Sciatic nerve (tissue), 2 donors: ENCODE measurements at regions not wholly inside any gene's neighbourhood (a gene's known extent, or its start where the extent isn't known, plus 50 kb on each side); places are given as distances from the start of the nearest gene placed in this dataset.
"Not testable (repeated sequence)": the region's sequence is repeated elsewhere in the genome, so short reads cannot be mapped to it uniquely, and the experiment has no call there.

Source experiments
- ATAC-seq: fragments of 200-7000 bp; cut with Tn5 transposase; one replicate; pipeline ENCODE4 v1.9.1; 2020; ENCODE audit warnings: mild to moderate bottlenecking, moderate library complexity
- DNase-seq: peaks from one replicate; pipeline ENCODE4 v3.0.0-alpha.2; 2020; ENCODE audit warnings: low spot score
- intact Hi-C: fragments of 100-400 bp; cut with DNase I; formaldehyde crosslinking; loops from one replicate; pipeline ENCODE4 v1.14.2; 2022
- donor health status: DM: no; HTN: no; CAD: no.
- donor health status: DM: no; HTN: no; CAD: no.

GRCh38 chr10:33837736-33838135 is 503.3 kb upstream of the NRP1 start:
- no peak for DNase-seq
- no peak for ATAC-seq
- intact Hi-C loops, result loop anchor here (5.0 kb wide), 1 partner anchor 655 kb away; no protein-coding TSS in a partner anchor

GRCh38 chr10:33835556-33835955 is 501.1 kb upstream of the NRP1 start:
- intact Hi-C loops, result loop anchor here (5.0 kb wide), 1 partner anchor 653 kb away; no protein-coding TSS in a partner anchor
- ATAC-seq, result no peak
- no peak for DNase-seq

- no peak for ATAC-seq
Observed at GRCh38 chr10:33833566-33833965, 499.1 kb upstream of the NRP1 start.

GRCh38 chr10:33832124-33832787 is 497.8 kb upstream of the NRP1 start:
- DNase-seq, result no peak
- intact Hi-C loops, result no loop called here
- ATAC-seq, result peak; percentile 82

More at GRCh38 chr10:33833566-33833965, 499.1 kb upstream of the NRP1 start:
- intact Hi-C loops, result no loop called here
- no peak for DNase-seq

- ATAC-seq (no peak), DNase-seq (no peak)
- intact Hi-C loops, result no loop called here
Observed at GRCh38 chr10:33831591-33831990, 497.1 kb upstream of the NRP1 start.

- intact Hi-C loops, ATAC-seq, DNase-seq: not testable (repeated sequence)
Observed at GRCh38 chr10:33829899-33830298, 495.4 kb upstream of the NRP1 start.

GRCh38 chr10:33828592-33828991 is 494.1 kb upstream of the NRP1 start:
- no peak for ATAC-seq
- DNase-seq, result no peak
- intact Hi-C loops, result no loop called here

GRCh38 chr10:33826186-33826585 is 491.7 kb upstream of the NRP1 start:
- intact Hi-C loops, result no loop called here
- no peak for DNase-seq
- no peak for ATAC-seq

- intact Hi-C loops, result no loop called here
- no peak for ATAC-seq
- no peak for DNase-seq
Observed at GRCh38 chr10:33822774-33823173, 488.3 kb upstream of the NRP1 start.

- DNase-seq, result no peak
- no peak for ATAC-seq
- intact Hi-C loops, result no loop called here
Observed at GRCh38 chr10:33820531-33820930, 486.1 kb upstream of the NRP1 start.

- ATAC-seq (no peak), DNase-seq (no peak)
- intact Hi-C loops, result no loop called here
Observed at GRCh38 chr10:33819206-33819605, 484.7 kb upstream of the NRP1 start.

- no peak for ATAC-seq
- DNase-seq, result no peak
- intact Hi-C loops, result no loop called here
Observed at GRCh38 chr10:33818343-33818742, 483.9 kb upstream of the NRP1 start.

- no peak for ATAC-seq
- intact Hi-C loops, result no loop called here
- no peak for DNase-seq
Observed at GRCh38 chr10:33817605-33818004, 483.1 kb upstream of the NRP1 start.

- DNase-seq (no peak), ATAC-seq (no peak)
- intact Hi-C loops, result no loop called here
Observed at GRCh38 chr10:33815776-33816175, 481.3 kb upstream of the NRP1 start.

GRCh38 chr10:33813871-33814270 is 479.4 kb upstream of the NRP1 start:
- DNase-seq, result no peak
- intact Hi-C loops, result no loop called here
- ATAC-seq, result no peak

GRCh38 chr10:33813415-33813814 is 478.9 kb upstream of the NRP1 start:
- intact Hi-C loops, result no loop called here
- DNase-seq, result no peak
- no peak for ATAC-seq

GRCh38 chr10:33812586-33812985 is 478.1 kb upstream of the NRP1 start:
- DNase-seq (no peak), ATAC-seq (no peak)
- intact Hi-C loops, result no loop called here

GRCh38 chr10:33810986-33811385 is 476.5 kb upstream of the NRP1 start:
- no peak for DNase-seq
- ATAC-seq, result no peak
- intact Hi-C loops, result no loop called here

GRCh38 chr10:33809732-33810131 is 475.3 kb upstream of the NRP1 start:
- DNase-seq (no peak), ATAC-seq (no peak)
- intact Hi-C loops, result no loop called here

GRCh38 chr10:33808475-33808874 is 474.0 kb upstream of the NRP1 start:
- DNase-seq, result no peak
- intact Hi-C loops, result no loop called here
- no peak for ATAC-seq
